Parathyroid adenoma (tissue), 2 donors: ENCODE measurements at regions not wholly inside any gene's neighbourhood (a gene's known extent, or its start where the extent isn't known, plus 50 kb on each side); places are given as distances from the start of the nearest gene placed in this dataset.

ENCODE experiments used
- H2AFZ ChIP-seq: fragments of 300-600 bp; sonication (generic); one replicate; pipeline ENCODE4 v1.7.0; 2017; ENCODE audit warnings: antibody characterized with exemption, mild to moderate bottlenecking
- H3K27ac ChIP-seq: fragments of 300-600 bp; sonication (generic); one replicate; pipeline ENCODE4 v1.7.0; 2017
- H3K27me3 ChIP-seq: fragments of 300-600 bp; sonication (generic); one replicate; pipeline ENCODE4 v1.7.0; 2017; ENCODE audit warnings: low read length; ENCODE audit not compliant: control insufficient read depth, insufficient read depth
- H3K36me3 ChIP-seq: fragments of 300-600 bp; sonication (generic); one replicate; pipeline ENCODE4 v1.7.0; 2017; ENCODE audit warnings: low read length; ENCODE audit not compliant: control insufficient read depth, insufficient read depth
- H3K4me1 ChIP-seq: fragments of 300-600 bp; sonication (generic); one replicate; pipeline ENCODE4 v1.7.0; 2017; ENCODE audit warnings: control low read depth
- H3K4me2 ChIP-seq: fragments of 300-600 bp; sonication (generic); one replicate; pipeline ENCODE4 v1.7.0; 2017; ENCODE audit warnings: low read length
- H3K4me3 ChIP-seq: fragments of 300-600 bp; sonication (generic); one replicate; pipeline ENCODE4 v1.7.0; 2017; ENCODE audit warnings: low read depth, low read length
- H3K79me2 ChIP-seq: fragments of 300-600 bp; sonication (generic); one replicate; pipeline ENCODE4 v1.7.0; 2017; ENCODE audit warnings: control low read depth
- H3K9ac ChIP-seq: fragments of 300-600 bp; sonication (generic); one replicate; pipeline ENCODE4 v1.7.0; 2017; ENCODE audit warnings: mild to moderate bottlenecking
- H3K9me3 ChIP-seq: fragments of 300-600 bp; sonication (generic); one replicate; pipeline ENCODE4 v1.7.0; 2017; ENCODE audit warnings: low read length; ENCODE audit not compliant: control insufficient read depth
- TF ChIP-seq, protein P1 (sequence below): fragments of 300-600 bp; sonication (generic); IDR thresholded peaks from one replicate; pipeline ENCODE4 v1.7.0; 2017; ENCODE audit warnings: antibody characterized with exemption, mild to moderate bottlenecking
- donor health status: primary hyperparathyroidism.

DNA sequence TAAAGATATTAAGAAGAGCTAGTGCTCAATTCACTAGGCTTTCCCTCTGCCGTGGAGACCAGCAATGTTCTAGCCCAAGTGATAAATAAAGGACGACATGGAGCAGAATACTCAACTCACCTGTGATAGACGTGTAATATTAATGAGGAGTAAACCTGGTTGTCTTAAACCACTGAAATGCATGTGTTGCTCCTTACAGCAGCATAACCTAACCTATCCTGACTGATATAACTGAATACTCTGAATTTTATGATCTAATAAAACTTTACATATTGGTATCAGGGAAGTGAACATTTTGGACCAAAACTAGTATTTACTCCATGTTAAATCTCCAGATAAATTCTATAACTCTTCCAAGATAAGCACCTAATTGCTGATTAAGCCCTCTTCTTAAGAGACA, 531.0 kb downstream of the METTL4 start:
- H3K9me3 ChIP-seq: no peaks in the 10 kb centered on the region
- H3K4me1 ChIP-seq: no peaks in the 10 kb centered on the region
- TF ChIP-seq, protein P1, sequence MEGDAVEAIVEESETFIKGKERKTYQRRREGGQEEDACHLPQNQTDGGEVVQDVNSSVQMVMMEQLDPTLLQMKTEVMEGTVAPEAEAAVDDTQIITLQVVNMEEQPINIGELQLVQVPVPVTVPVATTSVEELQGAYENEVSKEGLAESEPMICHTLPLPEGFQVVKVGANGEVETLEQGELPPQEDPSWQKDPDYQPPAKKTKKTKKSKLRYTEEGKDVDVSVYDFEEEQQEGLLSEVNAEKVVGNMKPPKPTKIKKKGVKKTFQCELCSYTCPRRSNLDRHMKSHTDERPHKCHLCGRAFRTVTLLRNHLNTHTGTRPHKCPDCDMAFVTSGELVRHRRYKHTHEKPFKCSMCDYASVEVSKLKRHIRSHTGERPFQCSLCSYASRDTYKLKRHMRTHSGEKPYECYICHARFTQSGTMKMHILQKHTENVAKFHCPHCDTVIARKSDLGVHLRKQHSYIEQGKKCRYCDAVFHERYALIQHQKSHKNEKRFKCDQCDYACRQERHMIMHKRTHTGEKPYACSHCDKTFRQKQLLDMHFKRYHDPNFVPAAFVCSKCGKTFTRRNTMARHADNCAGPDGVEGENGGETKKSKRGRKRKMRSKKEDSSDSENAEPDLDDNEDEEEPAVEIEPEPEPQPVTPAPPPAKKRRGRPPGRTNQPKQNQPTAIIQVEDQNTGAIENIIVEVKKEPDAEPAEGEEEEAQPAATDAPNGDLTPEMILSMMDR: no peak
- H3K27ac ChIP-seq: no peak overlapping the region
- H3K36me3 ChIP-seq: no peaks in the 10 kb centered on the region
- H3K4me3 ChIP-seq: no peak overlapping the region
- no peak overlapping the region for H3K9ac ChIP-seq
- no peak overlapping the region for H2AFZ ChIP-seq
- H3K27me3 ChIP-seq: no peaks in the 10 kb centered on the region
- no peaks in the 10 kb centered on the region for H3K79me2 ChIP-seq
- H3K4me2 ChIP-seq: no peak overlapping the region

DNA sequence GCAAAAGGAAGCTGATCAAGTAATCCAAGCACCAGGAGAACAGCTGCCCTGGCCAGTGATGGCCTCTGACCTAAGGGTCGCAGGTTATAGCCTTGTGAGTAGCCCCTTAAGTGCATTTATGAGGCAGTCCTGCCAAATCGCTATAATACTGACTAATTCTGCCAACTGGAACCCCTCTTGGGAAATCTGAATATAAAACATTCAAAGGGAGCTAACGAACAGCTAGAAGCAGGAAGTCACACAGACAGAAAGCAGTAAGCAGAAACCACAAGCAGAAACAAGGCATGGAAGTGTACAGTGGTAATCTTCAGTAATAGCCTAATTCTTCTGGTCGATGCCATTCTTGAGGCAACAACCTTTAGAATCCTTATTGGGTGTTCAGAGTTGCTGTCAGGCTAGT, 521.3 kb downstream of the METTL4 start:
- H2AFZ ChIP-seq: no peak overlapping the region
- no peaks in the 10 kb centered on the region for H3K4me1 ChIP-seq
- no peaks in the 10 kb centered on the region for H3K79me2 ChIP-seq
- TF ChIP-seq, protein P1: no peak
- no peak overlapping the region for H3K4me3 ChIP-seq
- H3K36me3 ChIP-seq: no peaks in the 10 kb centered on the region
- H3K27me3 ChIP-seq: no peaks in the 10 kb centered on the region
- no peak overlapping the region for H3K27ac ChIP-seq
- peaks cover under 1% of the 10 kb centered on the region for H3K9me3 ChIP-seq
- no peak overlapping the region for H3K4me2 ChIP-seq
- H3K9ac ChIP-seq: no peak overlapping the region

DNA sequence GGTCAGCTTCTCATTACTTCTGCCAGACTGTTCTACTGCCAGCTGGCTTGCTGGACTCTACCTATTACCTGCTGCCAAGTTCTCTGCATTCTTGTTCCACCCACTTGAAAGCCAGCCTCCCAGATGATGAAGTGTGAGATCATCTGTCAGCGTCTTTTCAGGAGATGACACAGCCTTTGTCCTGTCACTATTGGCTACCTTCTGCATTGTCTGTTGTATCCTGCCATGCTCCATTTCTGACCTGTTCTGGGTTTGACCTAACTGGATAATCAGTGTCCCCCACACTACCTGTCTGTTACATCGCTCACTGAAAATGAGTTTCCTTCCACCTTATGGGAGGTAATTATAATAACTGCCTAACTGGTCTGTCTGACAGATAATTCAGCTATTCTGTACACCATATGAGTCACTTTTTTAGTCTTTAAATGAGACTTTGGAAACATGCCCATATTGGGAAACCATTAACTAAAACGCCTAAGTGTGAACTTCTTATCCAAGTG, 520.6 kb downstream of the METTL4 start:
- Histone ChIP-seq H3K36me3 (no peaks in the 10 kb centered on the region), H3K4me2 (no peak overlapping the region), H3K27me3 (no peaks in the 10 kb centered on the region), H3K4me1 (no peaks in the 10 kb centered on the region), H3K27ac (no peak overlapping the region), H3K4me3 (no peak overlapping the region), H3K79me2 (no peaks in the 10 kb centered on the region), H3K9ac (no peak overlapping the region), H3K9me3 (peaks cover 3% of the 10 kb centered on the region), H2AFZ (no peak overlapping the region)
- TF ChIP-seq, protein P1: no peak

DNA sequence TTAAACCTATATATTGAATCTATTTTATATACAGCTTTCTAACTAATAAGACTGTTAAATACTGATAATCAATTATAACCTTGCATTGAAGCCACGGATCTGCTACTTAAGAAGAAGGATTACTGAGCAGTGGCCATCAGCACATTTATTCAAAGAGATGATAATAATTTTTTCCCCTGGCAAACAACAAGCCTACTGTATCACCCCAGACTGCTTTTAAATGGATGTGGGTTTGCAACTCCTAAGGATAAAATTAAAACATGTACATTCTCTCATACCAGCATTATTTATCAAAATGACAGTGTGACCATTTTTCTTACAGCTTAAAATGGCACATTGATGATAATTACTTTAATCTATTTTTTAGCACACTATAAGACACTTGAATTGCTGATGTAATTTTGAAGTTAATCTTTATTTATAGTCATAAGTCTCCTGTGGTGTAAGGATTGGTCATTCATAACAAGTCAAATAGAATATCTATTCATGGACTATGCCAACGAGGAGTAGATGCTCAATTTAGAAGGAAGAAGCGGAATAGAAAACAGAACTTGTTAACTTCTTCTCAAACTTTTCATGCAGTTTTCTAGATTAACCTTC, 517.7 kb downstream of the METTL4 start:
- H3K4me1 ChIP-seq: no peaks in the 10 kb centered on the region
- no peaks in the 10 kb centered on the region for H3K36me3 ChIP-seq
- TF ChIP-seq, protein P1: no peak
- no peak overlapping the region for H2AFZ ChIP-seq
- peaks cover 3% of the 10 kb centered on the region for H3K9me3 ChIP-seq
- H3K4me3 ChIP-seq: no peak overlapping the region
- no peaks in the 10 kb centered on the region for H3K79me2 ChIP-seq
- H3K27me3 ChIP-seq: no peaks in the 10 kb centered on the region
- no peak overlapping the region for H3K9ac ChIP-seq
- H3K4me2 ChIP-seq: no peak overlapping the region
- H3K27ac ChIP-seq: no peak overlapping the region

DNA sequence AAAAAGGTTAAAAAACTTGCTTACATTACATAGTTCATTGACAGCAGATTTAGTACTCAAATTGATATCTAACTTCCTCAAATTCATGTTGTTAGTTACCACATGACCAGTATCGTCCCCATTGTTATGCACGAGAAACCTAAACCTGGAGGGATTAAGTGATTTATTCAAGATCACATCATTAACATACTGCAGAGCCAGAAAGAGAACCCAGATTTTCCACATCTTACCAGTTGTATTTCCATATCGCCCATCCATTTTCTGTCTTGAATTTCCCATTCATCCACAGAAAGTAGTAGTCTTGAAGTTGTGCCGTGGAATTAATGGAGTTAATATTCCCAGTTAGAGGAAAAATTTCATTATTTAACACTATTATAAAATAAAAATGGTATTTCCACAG, 512.0 kb downstream of the METTL4 start:
- H3K4me2 ChIP-seq: no peak overlapping the region
- no peak overlapping the region for H3K9ac ChIP-seq
- H3K36me3 ChIP-seq: no peaks in the 10 kb centered on the region
- H3K27me3 ChIP-seq: no peaks in the 10 kb centered on the region
- no peak overlapping the region for H2AFZ ChIP-seq
- TF ChIP-seq, protein P1: no peak
- H3K4me3 ChIP-seq: no peak overlapping the region
- H3K4me1 ChIP-seq: no peaks in the 10 kb centered on the region
- no peaks in the 10 kb centered on the region for H3K79me2 ChIP-seq
- peaks cover 3% of the 10 kb centered on the region for H3K9me3 ChIP-seq
- H3K27ac ChIP-seq: no peak overlapping the region
